AG04450 (cell line): ENCODE measurements at regions not wholly inside any gene's neighbourhood (a gene's known extent, or its start where the extent isn't known, plus 50 kb on each side); places are given as distances from the start of the nearest gene placed in this dataset.

Source experiments
- CTCF ChIA-PET: fragments of 300-600, 350-600 bp; formaldehyde crosslinking; extraction: SDS; loops from one replicate; lab custom pipeline; 2022; ENCODE audit warnings: antibody characterized with exemption, inconsistent platforms; lab: Charles Lee
- POLR2A ChIA-PET: fragments of 350-600 bp; formaldehyde crosslinking; extraction: SDS; loops from one replicate; lab custom pipeline; 2021; ENCODE audit warnings: antibody characterized with exemption, inconsistent platforms; lab: Yijun Ruan, JAX
- DNase-seq: peaks from one replicate; pipeline ENCODE4 v3.0.0-alpha.2; 2011; ENCODE audit warnings: low read depth, low spot score
- H3K27ac ChIP-seq: one replicate; pipeline ENCODE4 v1.5.1; 2012; ENCODE audit warnings: low read depth, low read length, control low read depth
- H3K27me3 ChIP-seq: one replicate; pipeline ENCODE4 v1.6.0; 2012; ENCODE audit warnings: low read length; ENCODE audit not compliant: control insufficient read depth, insufficient read depth
- H3K4me3 ChIP-seq: 2 replicates; pipeline ENCODE4 v1.5.1; 2011; ENCODE audit warnings: mild to moderate bottlenecking, low read depth, low read length, control low read depth
- H3K9me3 ChIP-seq: 2 replicates; pipeline ENCODE4 v1.5.1; 2012; ENCODE audit warnings: low read length; ENCODE audit not compliant: control insufficient read depth, insufficient read depth
- CTCF ChIP-seq: IDR thresholded peaks from 2 replicates; pipeline ENCODE4 v1.5.1; 2011; ENCODE audit warnings: low read depth, low read length, control low read depth, inconsistent platforms

- Histone ChIP-seq H3K27me3 (no peaks in the 10 kb centered on the region), H3K9me3 (no peaks in the 10 kb centered on the region), H3K27ac (no peak overlapping the region), H3K4me3 (no peak overlapping the region)
- TF ChIP-seq CTCF, result no peak
- no peak for DNase-seq
- ChIA-PET POLR2A (no interaction called here), CTCF (no interaction called here)
These were observed 251.1 kb downstream of the GLUD2 start for GRCh38 chrX:121298499-121298898.

DNA sequence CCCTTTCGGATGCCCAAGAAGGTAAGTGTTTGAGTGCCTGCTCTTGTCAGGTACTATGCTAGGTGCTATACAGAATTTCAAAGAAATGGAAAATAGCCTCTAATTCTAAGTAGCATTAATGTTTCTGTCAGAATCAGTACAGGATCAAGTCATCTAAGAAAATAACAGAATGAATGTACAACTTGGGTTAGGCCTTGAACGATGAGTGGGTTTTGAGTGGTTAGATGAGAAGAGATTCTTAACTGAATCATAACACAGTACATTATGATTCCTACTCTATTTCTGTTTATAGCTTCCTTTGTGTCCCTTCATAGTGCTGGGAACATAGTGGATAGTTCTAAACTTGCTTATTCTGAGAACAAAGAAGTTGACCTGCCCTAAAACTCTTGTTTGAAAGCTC, 253.9 kb downstream of the GLUD2 start:
- TF ChIP-seq CTCF, result no peak
- CTCF ChIA-PET, result no interaction called here
- POLR2A ChIA-PET, result no interaction called here
- H3K9me3 ChIP-seq, result no peaks in the 10 kb centered on the region
- H3K4me3 ChIP-seq, result no peak overlapping the region
- DNase-seq, result no peak
- H3K27ac ChIP-seq, result no peak overlapping the region
- H3K27me3 ChIP-seq, result no peaks in the 10 kb centered on the region

GRCh38 chrX:121301822-121302221, 254.4 kb downstream of the GLUD2 start:
- no peak overlapping the region for H3K4me3 ChIP-seq
- ChIA-PET POLR2A (no interaction called here), CTCF (no interaction called here)
- TF ChIP-seq CTCF, result no peak
- no peaks in the 10 kb centered on the region for H3K9me3 ChIP-seq
- no peak for DNase-seq
- no peak overlapping the region for H3K27ac ChIP-seq
- H3K27me3 ChIP-seq, result no peaks in the 10 kb centered on the region

DNA sequence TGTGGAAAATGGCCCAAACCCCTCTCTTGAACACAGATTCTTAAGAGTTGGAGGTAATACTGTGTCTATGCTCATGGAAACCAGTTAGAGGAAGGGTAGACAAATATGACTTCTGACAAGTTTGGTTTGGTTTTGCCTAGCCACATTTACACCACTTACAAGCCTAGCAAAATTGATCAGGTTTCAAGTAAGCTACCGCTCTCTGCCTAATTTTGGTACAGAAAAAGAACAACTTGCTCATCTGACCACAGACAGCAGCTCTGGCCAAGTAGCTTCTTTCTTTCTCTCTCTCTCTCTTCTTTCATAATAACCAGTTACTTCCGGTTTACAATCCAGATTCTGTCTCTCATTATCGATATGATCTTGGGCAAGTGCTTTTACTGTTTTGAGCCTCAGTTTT, 260.0 kb downstream of the GLUD2 start:
- ChIA-PET CTCF (no interaction called here), POLR2A (no interaction called here)

GRCh38 chrX:121308276-121308805, 260.9 kb downstream of the GLUD2 start:
- no peak overlapping the region for H3K4me3 ChIP-seq
- CTCF ChIA-PET, result interaction anchor here (0.6 kb wide), 1 partner anchor 529 kb away, joined by 3 read pairs; no protein-coding TSS in a partner anchor
- POLR2A ChIA-PET, result no interaction called here
- H3K27me3 ChIP-seq, result no peaks in the 10 kb centered on the region
- no peak for TF ChIP-seq CTCF
- H3K9me3 ChIP-seq, result no peaks in the 10 kb centered on the region
- DNase-seq, result no peak
- no peak overlapping the region for H3K27ac ChIP-seq

More for the DNA sequence above, 260.0 kb downstream of the GLUD2 start:
- TF ChIP-seq CTCF, result no peak
- H3K27ac ChIP-seq, result no peak overlapping the region
- no peaks in the 10 kb centered on the region for H3K27me3 ChIP-seq
- DNase-seq, result no peak
- H3K9me3 ChIP-seq, result no peaks in the 10 kb centered on the region
- H3K4me3 ChIP-seq, result no peak overlapping the region
